ENCODE measurements at regions not wholly inside any gene's neighbourhood (a gene's known extent, or its start where the extent isn't known, plus 50 kb on each side); places are given as distances from the start of the nearest gene placed in this dataset.

DNA sequence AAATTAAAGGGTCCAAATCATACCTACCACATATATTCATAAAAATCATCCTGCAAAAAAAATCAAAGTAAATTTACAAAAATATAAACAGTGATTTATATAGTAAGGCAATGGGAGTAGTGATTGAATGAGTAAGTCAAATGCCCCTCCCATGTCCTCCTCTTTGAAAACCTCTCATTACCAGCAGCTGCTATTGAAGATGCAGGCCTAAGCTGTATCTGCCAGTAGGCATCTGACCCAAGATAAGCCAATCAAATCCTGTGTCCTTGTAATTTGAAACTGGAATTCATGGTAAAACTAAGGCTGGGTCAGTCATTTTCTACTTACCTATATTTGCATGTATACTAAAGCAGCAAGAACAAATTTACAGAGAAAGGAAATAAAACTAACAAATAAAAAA lies 60.4 kb upstream of the POU1F1 start:
- TF ChIP-seq, protein P1, sequence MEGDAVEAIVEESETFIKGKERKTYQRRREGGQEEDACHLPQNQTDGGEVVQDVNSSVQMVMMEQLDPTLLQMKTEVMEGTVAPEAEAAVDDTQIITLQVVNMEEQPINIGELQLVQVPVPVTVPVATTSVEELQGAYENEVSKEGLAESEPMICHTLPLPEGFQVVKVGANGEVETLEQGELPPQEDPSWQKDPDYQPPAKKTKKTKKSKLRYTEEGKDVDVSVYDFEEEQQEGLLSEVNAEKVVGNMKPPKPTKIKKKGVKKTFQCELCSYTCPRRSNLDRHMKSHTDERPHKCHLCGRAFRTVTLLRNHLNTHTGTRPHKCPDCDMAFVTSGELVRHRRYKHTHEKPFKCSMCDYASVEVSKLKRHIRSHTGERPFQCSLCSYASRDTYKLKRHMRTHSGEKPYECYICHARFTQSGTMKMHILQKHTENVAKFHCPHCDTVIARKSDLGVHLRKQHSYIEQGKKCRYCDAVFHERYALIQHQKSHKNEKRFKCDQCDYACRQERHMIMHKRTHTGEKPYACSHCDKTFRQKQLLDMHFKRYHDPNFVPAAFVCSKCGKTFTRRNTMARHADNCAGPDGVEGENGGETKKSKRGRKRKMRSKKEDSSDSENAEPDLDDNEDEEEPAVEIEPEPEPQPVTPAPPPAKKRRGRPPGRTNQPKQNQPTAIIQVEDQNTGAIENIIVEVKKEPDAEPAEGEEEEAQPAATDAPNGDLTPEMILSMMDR (IDR thresholded peaks at IDR 0.05 in 4 of 5, conservative IDR thresholded peaks at IDR 0.05 in 1 of 5): no peak
- no peak for TF ChIP-seq POLR2A (IDR thresholded peaks at IDR 0.05)

DNA sequence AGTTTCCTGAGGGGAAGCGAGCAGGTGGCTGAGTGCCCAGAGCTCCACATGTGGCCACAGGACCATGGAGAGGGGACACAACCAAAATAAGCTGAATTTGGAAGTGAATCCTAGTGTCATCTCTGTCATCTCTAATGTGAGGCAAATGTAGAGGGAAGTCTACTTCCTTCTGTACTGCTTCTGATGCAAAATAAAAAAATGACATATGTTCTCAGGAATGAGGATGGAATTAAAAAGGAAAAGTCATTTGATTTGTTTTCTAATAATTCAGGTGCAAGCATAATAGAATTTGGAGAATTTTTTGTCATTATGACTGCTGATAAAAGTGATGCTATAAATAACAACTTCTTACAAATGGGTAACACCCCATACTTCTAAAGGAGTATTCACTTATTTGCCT lies 59.5 kb upstream of the POU1F1 start:
- H3K9me3 ChIP-seq: no peaks in the 10 kb centered on the region
- ATAC-seq: no peak
- in situ Hi-C loops (cut with MboI; ENCODE audit: low sequenced_read_pairs in 4 of 4): no loop called here

More for the DNA sequence above, 60.4 kb upstream of the POU1F1 start:
- ATAC-seq: no peak
- Histone ChIP-seq H3K36me3 (no peaks in the 10 kb centered on the region), H3K4me1 (no peaks in the 10 kb centered on the region), H3K27ac (no peak overlapping the region), H3K4me3 (no peak overlapping the region), H3K27me3 (no peaks in the 10 kb centered on the region), H3K9me3 (no peaks in the 10 kb centered on the region)
- in situ Hi-C loops (cut with MboI; ENCODE audit: low sequenced_read_pairs in 4 of 4): no loop called here
- intact Hi-C loops (cut with DNase I; ENCODE audit: low total_unique reads): no loop called here
- DNase-seq: no peak

DNA sequence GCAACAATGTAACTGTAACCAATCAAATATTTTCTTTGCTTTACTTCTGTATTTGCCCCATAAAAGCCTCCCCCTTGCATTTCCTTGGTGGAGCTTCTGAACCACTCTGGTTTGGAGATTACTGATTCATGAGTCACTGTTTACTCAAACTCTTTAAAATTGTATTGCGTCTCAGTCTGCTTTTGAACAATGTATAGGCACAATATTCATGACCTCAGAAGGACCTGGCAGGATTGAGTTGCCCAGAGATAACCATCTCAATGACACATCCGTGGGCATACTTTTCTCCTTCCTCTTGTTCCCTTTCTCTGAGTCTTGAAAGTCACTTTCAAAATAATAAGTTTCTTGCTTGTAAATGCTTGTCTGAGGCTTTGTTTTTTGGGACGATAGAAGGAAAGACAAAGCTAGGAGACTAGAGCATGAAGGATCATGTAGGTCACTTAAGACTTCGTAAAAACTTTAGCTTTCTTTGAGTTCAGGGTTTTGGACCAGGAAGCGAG lies 57.1 kb upstream of the POU1F1 start:
- Histone ChIP-seq H3K4me3 (no peak overlapping the region), H3K27ac (no peak overlapping the region), H3K36me3 (no peaks in the 10 kb centered on the region), H3K9me3 (no peaks in the 10 kb centered on the region), H3K4me1 (no peaks in the 10 kb centered on the region), H3K27me3 (no peaks in the 10 kb centered on the region)
- intact Hi-C loops (cut with DNase I; ENCODE audit: low total_unique reads) (no loop called here), in situ Hi-C loops (cut with MboI; ENCODE audit: low sequenced_read_pairs in 4 of 4) (no loop called here)
- no peak for TF ChIP-seq POLR2A (IDR thresholded peaks at IDR 0.05)
- TF ChIP-seq, protein P1 (IDR thresholded peaks at IDR 0.05 in 4 of 5, conservative IDR thresholded peaks at IDR 0.05 in 1 of 5): no peak
- no peak for DNase-seq
- ATAC-seq: no peak

More for the DNA sequence above, 59.5 kb upstream of the POU1F1 start:
- H3K27ac ChIP-seq: no peak overlapping the region
- intact Hi-C loops (cut with DNase I; ENCODE audit: low total_unique reads): no loop called here
- TF ChIP-seq POLR2A (IDR thresholded peaks at IDR 0.05): no peak
- TF ChIP-seq, protein P1 (IDR thresholded peaks at IDR 0.05 in 4 of 5, conservative IDR thresholded peaks at IDR 0.05 in 1 of 5): no peak
- no peaks in the 10 kb centered on the region for H3K36me3 ChIP-seq
- no peaks in the 10 kb centered on the region for H3K4me1 ChIP-seq
- DNase-seq: no peak
- H3K4me3 ChIP-seq: no peak overlapping the region
- H3K27me3 ChIP-seq: no peaks in the 10 kb centered on the region

DNA sequence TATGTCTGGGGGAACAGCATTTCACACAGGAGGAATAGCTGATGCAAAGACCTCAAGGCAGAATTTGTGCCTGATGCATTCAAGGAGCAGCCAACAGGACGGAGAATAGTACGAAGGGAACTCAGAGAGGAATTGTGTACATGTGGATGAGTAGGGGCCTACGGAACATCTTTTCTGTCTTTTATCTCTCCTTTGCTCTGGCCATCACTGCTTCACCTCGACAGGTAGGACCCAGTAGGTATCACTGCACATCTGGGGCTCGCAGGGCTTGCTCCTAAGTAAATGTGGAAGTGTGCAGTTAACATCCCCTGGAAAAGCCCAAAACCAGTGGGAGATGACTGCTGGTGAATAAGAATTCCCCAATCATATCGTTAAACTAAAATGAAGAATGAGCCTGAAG lies 56.4 kb upstream of the POU1F1 start:
- no peak for ATAC-seq
- H3K9me3 ChIP-seq: no peaks in the 10 kb centered on the region
- intact Hi-C loops (cut with DNase I; ENCODE audit: low total_unique reads) (no loop called here), in situ Hi-C loops (cut with MboI; ENCODE audit: low sequenced_read_pairs in 4 of 4) (no loop called here)
- DNase-seq: no peak
- H3K27ac ChIP-seq: no peak overlapping the region
- no peak for TF ChIP-seq POLR2A (IDR thresholded peaks at IDR 0.05)
- TF ChIP-seq, protein P1 (IDR thresholded peaks at IDR 0.05 in 4 of 5, conservative IDR thresholded peaks at IDR 0.05 in 1 of 5): no peak
- H3K4me1 ChIP-seq: no peaks in the 10 kb centered on the region
- H3K4me3 ChIP-seq: no peak overlapping the region
- no peaks in the 10 kb centered on the region for H3K27me3 ChIP-seq
- no peaks in the 10 kb centered on the region for H3K36me3 ChIP-seq

DNA sequence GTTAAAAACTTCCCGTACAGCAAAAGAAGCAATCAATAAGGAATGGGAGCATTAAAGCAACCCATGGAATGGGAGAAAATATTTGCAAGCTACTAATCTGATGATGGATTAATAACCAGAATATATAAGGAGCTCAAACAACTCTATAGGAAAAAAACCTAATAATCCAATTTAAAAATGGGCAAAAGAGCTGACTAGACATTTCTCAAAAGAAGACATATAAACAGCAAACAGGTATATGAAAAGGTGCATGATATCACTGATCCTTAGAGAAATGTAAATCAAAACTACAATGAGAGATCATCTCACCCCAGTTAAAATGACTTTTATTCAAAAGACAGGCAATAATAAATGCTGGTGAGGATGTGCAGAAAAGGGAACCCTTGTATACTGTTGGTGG lies 52.7 kb upstream of the POU1F1 start:
- no peak for DNase-seq
- intact Hi-C loops (cut with DNase I; ENCODE audit: low total_unique reads): no loop called here
- Histone ChIP-seq H3K27me3 (no peaks in the 10 kb centered on the region), H3K27ac (no peak overlapping the region), H3K4me3 (no peak overlapping the region), H3K36me3 (no peaks in the 10 kb centered on the region), H3K4me1 (no peaks in the 10 kb centered on the region), H3K9me3 (no peaks in the 10 kb centered on the region)
- no peak for ATAC-seq
- in situ Hi-C loops (cut with MboI; ENCODE audit: low sequenced_read_pairs in 4 of 4): no loop called here
- TF ChIP-seq POLR2A (IDR thresholded peaks at IDR 0.05): no peak
- TF ChIP-seq, protein P1 (IDR thresholded peaks at IDR 0.05 in 4 of 5, conservative IDR thresholded peaks at IDR 0.05 in 1 of 5): no peak

Measured in gastrocnemius medialis (tissue), 4 donors.